ENCODE measurements at regions not wholly inside any gene's neighbourhood (a gene's known extent, or its start where the extent isn't known, plus 50 kb on each side); places are given as distances from the start of the nearest gene placed in this dataset.

DNA sequence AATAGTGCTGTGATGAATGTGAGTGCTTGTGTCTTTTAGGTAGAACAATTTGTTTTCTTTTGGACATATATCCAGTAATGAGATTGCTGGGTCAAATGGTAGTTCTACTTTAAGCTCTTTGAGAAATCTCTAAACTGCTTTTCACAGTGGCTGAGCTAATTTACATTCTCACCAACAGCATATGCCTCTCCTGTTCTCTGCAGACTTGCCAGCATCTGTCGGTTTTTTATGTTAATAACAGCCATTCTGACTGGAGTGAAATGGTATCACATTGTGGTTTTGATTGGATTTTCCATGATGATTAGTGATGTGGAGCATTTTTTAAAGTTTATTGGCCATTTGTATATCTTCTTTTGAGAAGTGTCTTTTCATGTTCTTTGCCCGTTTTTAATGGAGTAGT lies 647.3 kb upstream of the ADAMTS5 start:
- Mint-ChIP-seq H3K9me3 (ENCODE audit: low read depth) (peaks cover 7% of the 10 kb centered on the region), H3K4me1 (no peaks in the 10 kb centered on the region), H3K27me3 (no peaks in the 10 kb centered on the region), H3K36me3 (no peaks in the 10 kb centered on the region), H3K27ac (no peak overlapping the region), H3K4me3 (no peak overlapping the region)
- CTCF ChIA-PET = no interaction called here
- ATAC-seq (no peak), DNase-seq (no peak)

DNA sequence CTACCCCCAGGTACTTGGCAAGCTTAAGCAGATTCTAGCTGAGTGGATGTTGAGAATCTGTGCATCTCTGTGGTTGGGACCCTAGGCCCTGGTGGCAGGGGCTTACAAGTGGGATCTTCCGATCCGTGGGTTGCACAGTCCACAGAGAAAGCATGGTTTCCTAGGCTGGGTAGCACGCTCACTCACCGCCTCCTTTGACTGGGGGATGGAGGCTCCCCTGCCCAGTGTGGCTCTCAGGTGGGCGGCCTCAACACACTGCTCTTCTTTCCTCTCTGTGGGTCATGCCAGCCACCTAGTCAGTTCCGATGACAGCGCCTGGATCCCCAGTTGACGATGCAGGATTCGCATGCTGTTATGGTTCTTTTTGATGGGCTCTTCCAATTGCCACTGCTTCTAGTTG lies 639.5 kb upstream of the ADAMTS5 start:
- H3K27ac Mint-ChIP-seq = no peak overlapping the region

DNA sequence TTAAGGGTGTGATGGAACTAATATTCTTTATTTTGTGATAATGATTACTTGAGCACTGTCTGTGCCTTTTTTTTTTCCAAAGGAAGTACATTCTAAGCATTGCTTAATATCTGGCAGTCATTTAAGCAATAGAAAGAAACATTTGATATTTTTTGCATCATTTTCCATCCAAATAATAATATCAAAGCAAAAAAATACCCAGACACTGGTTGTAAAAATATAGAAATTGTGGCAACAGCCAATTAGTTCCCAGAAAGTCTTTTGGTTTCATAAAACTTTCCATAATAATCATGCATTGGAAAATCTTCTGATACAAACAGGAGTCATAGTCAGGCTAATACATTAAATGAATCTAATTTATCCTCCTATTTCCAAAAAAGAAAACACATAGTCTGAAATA lies 629.3 kb upstream of the ADAMTS5 start:
- no peaks in the 10 kb centered on the region for H3K27me3 Mint-ChIP-seq
- CTCF ChIA-PET = no interaction called here
- H3K36me3 Mint-ChIP-seq = no peaks in the 10 kb centered on the region
- no peaks in the 10 kb centered on the region for H3K4me1 Mint-ChIP-seq
- H3K27ac Mint-ChIP-seq = no peak overlapping the region
- peaks cover 7% of the 10 kb centered on the region for H3K9me3 Mint-ChIP-seq (ENCODE audit: low read depth)
- ATAC-seq = no peak
- no peak for DNase-seq
- no peak overlapping the region for H3K4me3 Mint-ChIP-seq

More for the DNA sequence above, 639.5 kb upstream of the ADAMTS5 start:
- Mint-ChIP-seq H3K4me3 (no peak overlapping the region), H3K36me3 (no peaks in the 10 kb centered on the region), H3K4me1 (no peaks in the 10 kb centered on the region), H3K9me3 (ENCODE audit: low read depth) (peaks cover 11% of the 10 kb centered on the region), H3K27me3 (no peaks in the 10 kb centered on the region)
- ATAC-seq (no peak), DNase-seq (no peak)
- CTCF ChIA-PET = no interaction called here

DNA sequence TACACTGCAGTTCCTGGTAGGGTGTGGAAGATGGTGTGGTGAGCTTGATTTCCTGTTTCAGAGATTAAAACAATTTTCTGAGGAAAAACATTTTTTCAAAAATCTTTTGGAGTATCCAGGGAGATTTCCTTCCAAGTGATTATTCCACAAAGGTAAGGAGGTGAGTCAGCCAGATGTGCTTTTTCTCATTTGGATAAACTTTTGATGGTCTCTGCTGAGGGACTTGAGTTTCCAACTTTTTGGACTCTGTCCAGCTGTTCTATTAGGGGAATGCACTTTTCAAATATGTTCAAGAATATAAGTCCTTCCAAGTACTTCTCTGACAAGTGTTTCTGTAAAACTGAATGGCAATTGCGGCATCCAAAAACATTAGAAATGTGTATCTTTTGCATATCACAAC lies 628.8 kb upstream of the ADAMTS5 start:
- Mint-ChIP-seq H3K4me3 (no peak overlapping the region), H3K27ac (no peak overlapping the region), H3K27me3 (no peaks in the 10 kb centered on the region), H3K9me3 (ENCODE audit: low read depth) (peaks cover 5% of the 10 kb centered on the region), H3K36me3 (no peaks in the 10 kb centered on the region), H3K4me1 (no peaks in the 10 kb centered on the region)
- no peak for DNase-seq
- no peak for ATAC-seq
- CTCF ChIA-PET = no interaction called here

DNA sequence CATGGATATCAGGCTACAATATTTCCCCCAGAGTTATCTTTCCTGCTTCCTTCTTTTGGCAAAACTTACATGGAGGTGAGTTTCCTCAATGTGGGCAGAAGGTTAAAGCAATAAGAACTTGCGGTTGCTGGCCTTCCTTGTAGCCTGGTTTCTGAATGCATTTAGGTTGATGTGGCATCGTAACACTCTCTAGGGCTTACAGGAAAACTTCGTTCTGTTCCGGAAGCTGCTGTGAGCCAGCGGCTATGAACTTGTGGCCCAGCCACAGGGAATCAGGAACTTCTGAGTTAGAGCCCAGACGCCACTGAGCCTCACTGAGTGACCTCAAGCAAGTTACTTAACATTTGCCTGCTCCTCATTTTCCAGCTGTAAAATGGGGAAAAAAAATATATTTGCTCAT lies 623.4 kb upstream of the ADAMTS5 start:
- no peak for DNase-seq
- H3K4me1 Mint-ChIP-seq = no peaks in the 10 kb centered on the region
- CTCF ChIA-PET = no interaction called here
- H3K27me3 Mint-ChIP-seq = no peaks in the 10 kb centered on the region
- H3K27ac Mint-ChIP-seq = no peak overlapping the region
- H3K9me3 Mint-ChIP-seq (ENCODE audit: low read depth) = no peaks in the 10 kb centered on the region
- no peaks in the 10 kb centered on the region for H3K36me3 Mint-ChIP-seq
- no peak for ATAC-seq
- no peak overlapping the region for H3K4me3 Mint-ChIP-seq

DNA sequence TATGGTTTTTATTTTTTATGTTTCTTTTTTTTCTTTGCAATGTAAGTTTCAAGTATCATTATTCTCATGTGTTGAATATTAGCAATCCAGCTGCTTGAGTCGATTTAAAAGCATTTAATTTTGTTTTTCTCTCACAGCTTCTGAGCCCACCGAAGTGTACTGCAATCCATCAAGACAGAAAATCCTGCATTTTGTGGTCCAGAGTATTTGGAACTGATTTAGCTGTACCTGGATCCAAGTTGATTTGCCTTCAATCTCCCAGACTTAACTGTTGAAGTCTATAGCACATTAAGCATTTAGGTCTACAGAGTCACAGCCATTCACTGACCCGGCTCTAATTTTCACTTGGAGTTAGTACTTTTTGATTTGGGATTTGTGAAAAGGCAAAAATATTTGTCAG lies 622.9 kb upstream of the ADAMTS5 start:
- Mint-ChIP-seq H3K4me1 (no peaks in the 10 kb centered on the region), H3K27ac (no peak overlapping the region), H3K36me3 (no peaks in the 10 kb centered on the region), H3K4me3 (no peak overlapping the region), H3K9me3 (ENCODE audit: low read depth) (no peaks in the 10 kb centered on the region), H3K27me3 (no peaks in the 10 kb centered on the region)
- DNase-seq (no peak), ATAC-seq (no peak)
- CTCF ChIA-PET = no interaction called here

DNA sequence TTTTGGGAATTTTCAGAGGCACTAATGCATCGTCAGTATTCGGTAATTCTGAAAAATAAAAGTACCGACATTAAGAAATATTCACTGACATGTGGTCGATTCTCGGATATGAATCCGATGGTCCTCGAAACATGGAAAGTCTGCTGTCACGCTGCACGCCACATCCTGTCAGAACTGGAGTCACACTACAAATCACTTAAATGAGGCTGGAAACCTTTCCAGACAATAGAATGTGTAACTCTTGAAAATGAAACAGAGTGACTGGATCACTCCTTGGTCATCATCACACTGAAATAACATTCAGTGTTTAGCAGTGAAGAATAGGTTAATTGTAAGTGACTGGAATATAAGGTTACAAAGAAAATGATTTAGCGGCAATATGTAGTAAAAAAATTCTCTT lies 620.1 kb upstream of the ADAMTS5 start:
- no peak overlapping the region for H3K27ac Mint-ChIP-seq
- no peaks in the 10 kb centered on the region for H3K4me1 Mint-ChIP-seq
- ATAC-seq (no peak), DNase-seq (no peak)
- CTCF ChIA-PET = no interaction called here
- H3K36me3 Mint-ChIP-seq = no peaks in the 10 kb centered on the region
- H3K9me3 Mint-ChIP-seq (ENCODE audit: low read depth) = no peaks in the 10 kb centered on the region
- no peaks in the 10 kb centered on the region for H3K27me3 Mint-ChIP-seq
- no peak overlapping the region for H3K4me3 Mint-ChIP-seq

DNA sequence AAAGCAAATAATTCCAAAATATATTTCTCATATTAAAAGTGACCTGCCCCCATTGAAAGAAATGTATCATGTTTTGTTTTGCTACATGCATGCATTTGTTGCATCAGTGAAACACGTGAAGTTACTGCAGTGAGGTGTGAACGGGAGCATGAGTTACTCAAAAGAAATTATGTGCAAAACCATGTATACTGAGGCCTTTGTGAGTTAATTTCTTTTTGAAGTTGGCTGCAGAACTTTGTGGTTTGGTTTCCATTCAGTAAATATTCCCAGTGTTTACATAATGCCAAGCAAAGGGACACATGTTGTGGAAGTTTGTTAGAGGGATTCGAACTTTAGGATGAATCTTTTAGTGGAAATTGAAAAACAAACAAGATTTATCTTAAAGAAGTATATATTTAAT lies 619.4 kb upstream of the ADAMTS5 start:
- no peaks in the 10 kb centered on the region for H3K36me3 Mint-ChIP-seq
- CTCF ChIA-PET = no interaction called here
- H3K4me1 Mint-ChIP-seq = no peaks in the 10 kb centered on the region
- ATAC-seq (no peak), DNase-seq (no peak)
- no peaks in the 10 kb centered on the region for H3K27me3 Mint-ChIP-seq
- H3K4me3 Mint-ChIP-seq = no peak overlapping the region
- no peaks in the 10 kb centered on the region for H3K9me3 Mint-ChIP-seq (ENCODE audit: low read depth)
- no peak overlapping the region for H3K27ac Mint-ChIP-seq

DNA sequence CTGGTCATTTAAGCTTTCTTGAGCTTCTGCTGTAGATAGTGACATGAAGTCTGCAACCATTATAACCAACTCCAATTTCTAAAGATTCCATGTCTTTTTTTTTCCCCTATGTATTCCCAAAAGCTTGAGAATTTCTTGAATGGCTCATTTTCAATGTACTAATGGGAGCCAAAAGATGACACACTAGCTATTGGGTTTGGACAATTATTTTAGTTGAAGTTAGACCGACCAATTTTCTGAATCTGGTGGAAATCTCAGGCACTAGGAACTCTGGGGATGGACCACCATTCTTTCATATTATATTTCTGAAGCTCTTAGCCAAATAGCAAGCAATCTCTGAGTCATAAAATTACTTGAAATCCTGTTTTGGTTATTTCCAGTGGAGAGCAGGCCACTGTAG lies 617.4 kb upstream of the ADAMTS5 start:
- Mint-ChIP-seq H3K27ac (no peak overlapping the region), H3K4me3 (no peak overlapping the region), H3K36me3 (no peaks in the 10 kb centered on the region), H3K27me3 (no peaks in the 10 kb centered on the region), H3K4me1 (no peaks in the 10 kb centered on the region), H3K9me3 (ENCODE audit: low read depth) (peaks cover 1% of the 10 kb centered on the region)
- CTCF ChIA-PET = no interaction called here
- DNase-seq (no peak), ATAC-seq (no peak)

DNA sequence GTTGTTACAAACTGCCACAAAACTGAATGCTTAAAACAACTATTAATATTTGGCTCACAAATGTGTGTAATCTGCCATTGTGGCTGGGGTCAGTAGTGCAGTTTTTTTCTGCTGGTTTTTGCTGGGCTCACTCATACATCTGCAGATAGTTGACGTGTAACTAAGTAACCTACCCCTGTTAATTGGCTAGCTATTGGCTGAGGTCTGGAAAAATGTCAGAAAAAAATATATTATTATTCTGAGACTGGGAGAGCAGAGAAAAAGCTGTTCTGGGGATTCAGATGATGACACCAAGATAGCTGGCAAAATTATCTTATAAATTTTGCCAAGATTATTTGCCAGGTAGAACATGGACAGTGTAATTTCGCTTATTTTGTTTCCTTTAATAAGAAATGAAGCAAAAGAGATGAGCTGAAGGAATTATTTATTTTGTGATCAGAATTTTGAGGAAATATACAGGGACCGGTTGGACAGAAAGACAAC lies 616.1 kb upstream of the ADAMTS5 start:
- Mint-ChIP-seq H3K27ac (no peak overlapping the region), H3K27me3 (no peaks in the 10 kb centered on the region), H3K9me3 (ENCODE audit: low read depth) (peaks cover 5% of the 10 kb centered on the region), H3K4me1 (no peaks in the 10 kb centered on the region), H3K4me3 (no peak overlapping the region), H3K36me3 (no peaks in the 10 kb centered on the region)
- DNase-seq (no peak), ATAC-seq (no peak)
- CTCF ChIA-PET = no interaction called here

DNA sequence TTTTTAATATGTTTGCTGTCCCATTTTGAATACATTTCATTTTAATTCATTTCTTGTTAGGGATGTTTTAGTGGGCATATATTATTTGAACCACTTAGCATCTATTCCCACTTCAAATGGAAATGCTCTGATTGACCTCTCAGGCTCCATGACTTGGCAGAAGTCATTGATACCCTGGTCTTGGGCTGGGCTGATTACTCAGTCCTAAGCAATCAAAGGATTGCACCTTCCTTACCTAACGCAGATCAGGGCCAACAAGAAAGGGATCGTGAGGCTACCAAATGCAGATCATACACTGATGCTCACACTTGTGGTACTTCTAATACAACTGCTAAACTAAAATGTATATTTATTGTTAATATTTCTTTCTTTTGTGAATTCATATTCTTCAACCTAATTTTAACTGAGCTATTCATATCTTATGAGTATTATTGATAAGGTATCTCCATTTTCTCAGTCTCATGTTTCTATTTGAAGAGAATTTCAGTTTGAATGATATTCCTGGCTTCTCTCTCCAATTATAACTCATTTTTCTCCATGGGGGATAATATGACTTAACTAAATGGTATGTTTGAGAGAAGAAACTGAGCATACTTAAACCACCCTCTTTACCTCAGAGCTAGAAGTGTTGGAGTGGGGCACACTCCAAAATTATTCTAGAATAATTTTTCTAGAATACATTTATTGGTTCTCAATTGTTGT lies 615.5 kb upstream of the ADAMTS5 start:
- CTCF ChIA-PET = no interaction called here
- H3K9me3 Mint-ChIP-seq (ENCODE audit: low read depth) = peaks cover 5% of the 10 kb centered on the region
- no peak overlapping the region for H3K4me3 Mint-ChIP-seq
- no peaks in the 10 kb centered on the region for H3K36me3 Mint-ChIP-seq
- no peak for DNase-seq
- ATAC-seq = no peak
- H3K4me1 Mint-ChIP-seq = no peaks in the 10 kb centered on the region
- H3K27me3 Mint-ChIP-seq = no peaks in the 10 kb centered on the region
- H3K27ac Mint-ChIP-seq = no peak overlapping the region

DNA sequence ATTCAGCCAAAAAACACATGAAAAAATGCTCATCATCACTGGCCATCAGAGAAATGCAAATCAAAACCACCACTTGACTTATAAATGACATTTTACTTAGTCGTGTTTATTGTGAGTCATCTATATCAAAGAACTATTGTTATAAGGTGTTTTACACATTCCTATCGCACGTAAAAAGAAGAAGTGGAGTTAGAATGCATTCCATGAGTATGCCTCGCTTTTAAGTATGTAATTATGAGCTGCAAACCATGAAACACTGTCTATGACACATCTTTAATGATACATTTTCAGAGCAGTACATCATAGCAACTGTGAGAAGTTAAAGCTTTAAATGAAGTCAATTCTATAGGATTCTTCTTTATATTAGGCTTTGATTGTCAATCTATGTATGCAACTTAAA lies 614.3 kb upstream of the ADAMTS5 start:
- no peaks in the 10 kb centered on the region for H3K36me3 Mint-ChIP-seq
- ATAC-seq (no peak), DNase-seq (no peak)
- H3K4me3 Mint-ChIP-seq = no peak overlapping the region
- H3K4me1 Mint-ChIP-seq = no peaks in the 10 kb centered on the region
- H3K9me3 Mint-ChIP-seq (ENCODE audit: low read depth) = peaks cover 5% of the 10 kb centered on the region
- CTCF ChIA-PET = no interaction called here
- no peaks in the 10 kb centered on the region for H3K27me3 Mint-ChIP-seq
- H3K27ac Mint-ChIP-seq = no peak overlapping the region

DNA sequence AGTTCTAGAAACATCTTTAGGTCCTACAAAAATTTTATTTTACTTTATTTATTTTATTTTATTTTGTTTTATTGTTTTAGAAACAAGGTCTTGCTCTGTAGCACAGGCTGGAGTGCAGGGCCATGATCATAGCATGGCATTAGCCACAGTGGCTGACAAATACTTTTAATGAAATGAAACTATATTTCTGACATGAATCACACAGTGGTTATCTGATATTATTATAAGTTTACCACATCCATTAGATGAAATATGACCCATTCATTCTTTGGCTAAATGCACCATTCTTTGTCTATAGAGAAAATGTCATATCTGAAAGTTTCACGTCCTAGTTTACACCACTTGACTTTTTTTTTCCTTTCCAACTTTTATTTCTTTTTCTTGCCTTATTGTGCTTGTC lies 613.4 kb upstream of the ADAMTS5 start:
- Mint-ChIP-seq H3K27ac (no peak overlapping the region), H3K27me3 (no peaks in the 10 kb centered on the region), H3K4me3 (no peak overlapping the region), H3K4me1 (no peaks in the 10 kb centered on the region), H3K9me3 (ENCODE audit: low read depth) (peaks cover 5% of the 10 kb centered on the region), H3K36me3 (no peaks in the 10 kb centered on the region)
- ATAC-seq = no peak
- CTCF ChIA-PET = no interaction called here
- DNase-seq = no peak

DNA sequence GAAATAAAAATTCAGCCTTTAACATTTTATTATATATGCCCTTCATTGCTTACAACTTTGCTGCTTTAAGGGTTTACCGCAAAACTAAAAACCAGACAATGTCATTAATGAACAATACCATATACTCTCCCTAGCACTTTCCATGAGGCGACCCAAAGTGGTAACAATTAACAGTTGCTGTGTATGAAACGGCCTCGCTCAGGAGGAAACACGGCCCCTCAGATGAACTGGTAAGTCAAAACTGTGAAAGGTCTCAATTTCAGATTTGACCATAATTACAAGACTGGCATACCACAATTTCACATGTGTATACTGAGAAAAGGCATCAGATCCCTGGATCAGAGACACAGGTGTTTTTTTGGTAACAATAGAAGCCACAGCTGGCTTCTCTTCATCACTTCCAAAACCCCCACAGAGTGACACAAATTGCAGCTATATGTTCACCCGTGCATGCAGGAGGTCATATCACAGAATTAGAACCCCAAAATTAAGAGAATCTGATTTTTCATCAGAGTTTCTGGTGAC lies 611.9 kb upstream of the ADAMTS5 start:
- no peak for ATAC-seq
- no peak for DNase-seq
- H3K4me1 Mint-ChIP-seq = no peaks in the 10 kb centered on the region
- H3K36me3 Mint-ChIP-seq = no peaks in the 10 kb centered on the region
- no peak overlapping the region for H3K27ac Mint-ChIP-seq
- CTCF ChIA-PET = no interaction called here
- H3K27me3 Mint-ChIP-seq = no peaks in the 10 kb centered on the region
- H3K9me3 Mint-ChIP-seq (ENCODE audit: low read depth) = peaks cover 10% of the 10 kb centered on the region
- no peak overlapping the region for H3K4me3 Mint-ChIP-seq

DNA sequence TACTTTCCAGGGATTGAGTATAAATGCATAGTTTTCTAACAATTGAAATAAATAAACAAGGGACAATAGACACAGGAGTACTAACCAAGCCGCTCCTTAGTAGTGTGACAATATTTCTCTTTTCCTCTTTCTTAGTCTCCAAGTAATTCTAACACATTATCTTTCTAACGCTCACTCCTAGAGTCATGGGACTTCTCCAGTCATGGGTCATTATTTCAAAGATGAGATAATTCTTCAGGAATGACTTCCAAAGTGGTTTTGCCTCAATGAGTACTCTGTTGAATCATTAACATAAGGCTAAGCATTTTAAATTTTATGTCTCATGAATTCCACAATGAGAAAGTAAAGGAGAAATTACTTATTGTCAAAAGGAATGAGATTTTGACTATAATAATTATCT lies 605.8 kb upstream of the ADAMTS5 start:
- ATAC-seq (no peak), DNase-seq (no peak)
- CTCF ChIA-PET = no interaction called here
- no peaks in the 10 kb centered on the region for H3K4me1 Mint-ChIP-seq
- peaks cover 8% of the 10 kb centered on the region for H3K9me3 Mint-ChIP-seq (ENCODE audit: low read depth)
- no peaks in the 10 kb centered on the region for H3K36me3 Mint-ChIP-seq
- no peak overlapping the region for H3K4me3 Mint-ChIP-seq
- H3K27me3 Mint-ChIP-seq = no peaks in the 10 kb centered on the region
- H3K27ac Mint-ChIP-seq = no peak overlapping the region

Data from activated CD8-positive, alpha-beta memory T cell treated with anti-CD3 and anti-CD28 coated beads, Interleukin-2, amount 10 ng/mL, durations not matched to agents 7 days and 5 days (primary cell).